ENCODE measurements at regions not wholly inside any gene's neighbourhood (a gene's known extent, or its start where the extent isn't known, plus 50 kb on each side); places are given as distances from the start of the nearest gene placed in this dataset.

DNA sequence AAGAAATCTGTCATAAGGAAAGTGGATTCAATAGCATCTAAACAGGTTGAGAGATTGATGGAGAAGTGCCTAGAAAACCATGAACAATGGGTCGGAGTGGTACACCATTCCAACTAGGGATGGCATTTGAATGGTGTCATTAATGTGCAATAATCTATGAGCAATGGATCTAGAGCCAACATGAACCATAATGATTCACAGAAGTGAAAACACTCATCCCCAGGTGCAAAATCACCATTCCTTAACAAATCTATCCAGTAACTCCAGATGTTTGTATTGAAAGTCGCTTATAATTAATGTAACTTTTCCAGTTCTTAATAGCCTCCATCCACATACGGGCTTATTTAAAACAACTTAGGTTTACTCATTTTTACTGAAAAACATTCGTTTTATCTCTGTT, 201.3 kb upstream of the ADGRL4 start:
- TF ChIP-seq CTCF (IDR thresholded peaks at IDR 0.05 in 4 of 5, conservative IDR thresholded peaks at IDR 0.05 in 1 of 5) = no peak
- TF ChIP-seq POLR2A (IDR thresholded peaks at IDR 0.05) = no peak
